ENCODE measurements at regions not wholly inside any gene's neighbourhood (a gene's known extent, or its start where the extent isn't known, plus 50 kb on each side); places are given as distances from the start of the nearest gene placed in this dataset.
"Not testable (repeated sequence)": the region's sequence is repeated elsewhere in the genome, so short reads cannot be mapped to it uniquely, and the experiment has no call there.

DNA sequence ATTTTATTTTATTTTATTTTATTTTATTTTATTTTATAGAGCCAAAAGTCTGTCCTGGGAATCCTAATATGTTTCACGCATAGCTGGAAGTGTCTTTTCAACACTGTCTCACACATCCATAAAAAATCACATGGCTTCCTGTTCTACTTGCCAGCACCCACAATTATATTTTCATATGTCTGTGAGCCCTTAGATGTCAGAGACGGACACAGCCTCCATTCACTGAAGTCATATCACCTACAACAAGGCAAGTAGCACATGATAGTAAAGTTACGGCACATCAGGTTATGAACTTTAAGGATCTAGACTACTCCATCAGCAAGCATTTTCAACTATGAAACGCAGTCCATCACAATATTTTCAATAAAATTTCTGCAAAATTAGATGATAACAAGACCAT lies 168.4 kb downstream of the ZIC4 start:
- no peaks in the 10 kb centered on the region for H3K4me1 ChIP-seq (ENCODE audit: control insufficient read depth in 2 of 2, insufficient read depth in 1 of 2, low read depth in 1 of 2, low read length in 2 of 2)
- no peak for DNase-seq (ENCODE audit: low spot score)
- no peaks in the 10 kb centered on the region for H3K27me3 ChIP-seq (ENCODE audit: control insufficient read depth in 3 of 3, insufficient read depth in 3 of 3, low read depth in 1 of 3, low read length in 3 of 3)
- H2BK15ac ChIP-seq (ENCODE audit: low read length), result no peak overlapping the region
- H3K36me3 ChIP-seq (replicated peaks in 1 of 2; ENCODE audit: control insufficient read depth in 2 of 2, insufficient read depth in 2 of 2, low read length in 2 of 2), result no peaks in the 10 kb centered on the region
- no peak overlapping the region for H3K18ac ChIP-seq (ENCODE audit: low read length)
- no peaks in the 10 kb centered on the region for H3K9me3 ChIP-seq (replicated peaks in 1 of 2; ENCODE audit: control insufficient read depth in 2 of 2, insufficient read depth in 1 of 2, low read depth in 1 of 2, low read length in 2 of 2)
- WGBS, 2 donors (ENCODE audit: extremely low coverage in 2 of 2, insufficient read length in 2 of 2, insufficient replicate concordance in 1 of 2), result no CpG with 5 or more reads among the region's 4 CpGs
- no peak overlapping the region for H2BK12ac ChIP-seq (ENCODE audit: low read length)
- H3K79me1 ChIP-seq (ENCODE audit: low read depth, low read length), result no peaks in the 10 kb centered on the region
- no peak overlapping the region for H3K4ac ChIP-seq (ENCODE audit: low read length)
- H2BK120ac ChIP-seq (ENCODE audit: low read depth, low read length), result no peak overlapping the region
- H2AFZ ChIP-seq (ENCODE audit: low read length), result no peak overlapping the region
- H2AK5ac ChIP-seq (ENCODE audit: low read depth, low read length), result no peak overlapping the region
- H3K4me2 ChIP-seq (ENCODE audit: insufficient read depth, low read length, poor library complexity, severe bottlenecking), result no peak overlapping the region
- H4K8ac ChIP-seq (ENCODE audit: low read depth, low read length), result no peak overlapping the region
- H3K14ac ChIP-seq (ENCODE audit: low read length), result no peak overlapping the region
- no peak overlapping the region for H3K4me3 ChIP-seq (ENCODE audit: low read length in 2 of 2)
- H3K9ac ChIP-seq (ENCODE audit: low read depth, low read length, poor library complexity), result no peak overlapping the region
- no peak overlapping the region for H3K23ac ChIP-seq (ENCODE audit: low read depth, low read length, poor library complexity)
- no peak overlapping the region for H3K27ac ChIP-seq (replicated peaks; ENCODE audit: low read length)
- no peak overlapping the region for H4K91ac ChIP-seq (ENCODE audit: low read depth, low read length, poor library complexity)
- no peak overlapping the region for H2BK5ac ChIP-seq (ENCODE audit: low read length)

DNA sequence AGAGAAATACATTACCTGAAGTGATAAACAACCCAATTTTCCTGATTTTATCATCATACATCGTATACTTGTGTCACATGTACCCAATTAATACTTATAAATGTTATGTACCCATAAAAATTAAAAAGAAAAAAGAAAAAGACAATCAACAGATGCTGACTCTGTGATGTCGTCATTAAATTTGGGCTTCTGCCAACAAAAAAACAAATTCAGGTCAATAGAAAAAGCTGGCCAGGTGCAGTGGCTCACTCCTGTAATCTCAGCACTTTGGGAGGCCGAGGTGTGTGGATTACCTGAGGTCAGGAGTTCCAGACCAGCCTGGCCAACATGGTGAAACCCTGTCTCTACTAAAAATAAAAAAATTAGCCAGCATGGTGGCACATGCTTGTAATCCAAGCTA lies 174.4 kb downstream of the ZIC4 start:
- not testable (repeated sequence) for H3K4ac ChIP-seq (ENCODE audit: low read length); H4K8ac ChIP-seq (ENCODE audit: low read depth, low read length); H3K9ac ChIP-seq (ENCODE audit: low read depth, low read length, poor library complexity); H2BK5ac ChIP-seq (ENCODE audit: low read length); H4K91ac ChIP-seq (ENCODE audit: low read depth, low read length, poor library complexity); H3K18ac ChIP-seq (ENCODE audit: low read length); H3K14ac ChIP-seq (ENCODE audit: low read length); H2BK12ac ChIP-seq (ENCODE audit: low read length); H3K4me2 ChIP-seq (ENCODE audit: insufficient read depth, low read length, poor library complexity, severe bottlenecking); H3K9me3 ChIP-seq (replicated peaks in 1 of 2; ENCODE audit: control insufficient read depth in 2 of 2, insufficient read depth in 1 of 2, low read depth in 1 of 2, low read length in 2 of 2); H2BK120ac ChIP-seq (ENCODE audit: low read depth, low read length); H2AK5ac ChIP-seq (ENCODE audit: low read depth, low read length); H2AFZ ChIP-seq (ENCODE audit: low read length); H3K23ac ChIP-seq (ENCODE audit: low read depth, low read length, poor library complexity); H2BK15ac ChIP-seq (ENCODE audit: low read length); H3K4me3 ChIP-seq (ENCODE audit: low read length in 2 of 2); H3K27me3 ChIP-seq (ENCODE audit: control insufficient read depth in 3 of 3, insufficient read depth in 3 of 3, low read depth in 1 of 3, low read length in 3 of 3); H3K79me1 ChIP-seq (ENCODE audit: low read depth, low read length); H3K27ac ChIP-seq (replicated peaks; ENCODE audit: low read length); H3K36me3 ChIP-seq (replicated peaks in 1 of 2; ENCODE audit: control insufficient read depth in 2 of 2, insufficient read depth in 2 of 2, low read length in 2 of 2); H3K4me1 ChIP-seq (ENCODE audit: control insufficient read depth in 2 of 2, insufficient read depth in 1 of 2, low read depth in 1 of 2, low read length in 2 of 2); DNase-seq (ENCODE audit: low spot score)
- no CpG with 5 or more reads among the region's 3 CpGs for WGBS, 2 donors (ENCODE audit: extremely low coverage in 2 of 2, insufficient read length in 2 of 2, insufficient replicate concordance in 1 of 2)

DNA sequence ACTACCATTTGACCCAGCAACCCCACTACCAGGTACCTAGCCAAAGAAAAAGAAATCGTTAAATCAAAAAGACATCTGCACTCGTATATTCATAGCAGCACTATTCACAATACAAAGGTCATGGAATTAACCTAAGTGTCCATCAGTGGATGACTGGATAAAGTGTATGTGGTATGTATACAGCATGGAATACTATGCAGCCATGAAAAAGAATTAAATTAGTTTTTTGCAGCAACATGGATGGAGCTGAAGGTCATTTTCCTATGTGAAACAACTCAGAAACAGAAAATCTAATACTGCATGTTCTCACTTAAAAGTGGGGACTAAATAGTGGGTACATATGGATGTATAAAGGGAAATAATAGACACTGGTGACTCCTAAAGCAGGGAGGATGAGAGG lies 175.2 kb downstream of the ZIC4 start:
- no peak overlapping the region for H3K23ac ChIP-seq (ENCODE audit: low read depth, low read length, poor library complexity)
- no peak overlapping the region for H2BK5ac ChIP-seq (ENCODE audit: low read length)
- no peak overlapping the region for H3K9ac ChIP-seq (ENCODE audit: low read depth, low read length, poor library complexity)
- H3K36me3 ChIP-seq (replicated peaks in 1 of 2; ENCODE audit: control insufficient read depth in 2 of 2, insufficient read depth in 2 of 2, low read length in 2 of 2), result no peaks in the 10 kb centered on the region
- WGBS, 2 donors (ENCODE audit: extremely low coverage in 2 of 2, insufficient read length in 2 of 2, insufficient replicate concordance in 1 of 2), result no CpG with 5 or more reads among the region's 2 CpGs
- H2BK120ac ChIP-seq (ENCODE audit: low read depth, low read length), result no peak overlapping the region
- no peak overlapping the region for H2BK12ac ChIP-seq (ENCODE audit: low read length)
- no peak overlapping the region for H2AK5ac ChIP-seq (ENCODE audit: low read depth, low read length)
- no peaks in the 10 kb centered on the region for H3K9me3 ChIP-seq (replicated peaks in 1 of 2; ENCODE audit: control insufficient read depth in 2 of 2, insufficient read depth in 1 of 2, low read depth in 1 of 2, low read length in 2 of 2)
- H4K91ac ChIP-seq (ENCODE audit: low read depth, low read length, poor library complexity), result no peak overlapping the region
- H2BK15ac ChIP-seq (ENCODE audit: low read length), result no peak overlapping the region
- no peak overlapping the region for H2AFZ ChIP-seq (ENCODE audit: low read length)
- no peak overlapping the region for H3K27ac ChIP-seq (replicated peaks; ENCODE audit: low read length)
- no peak overlapping the region for H3K4ac ChIP-seq (ENCODE audit: low read length)
- H3K79me1 ChIP-seq (ENCODE audit: low read depth, low read length), result no peaks in the 10 kb centered on the region
- no peak overlapping the region for H4K8ac ChIP-seq (ENCODE audit: low read depth, low read length)
- no peak overlapping the region for H3K4me3 ChIP-seq (ENCODE audit: low read length in 2 of 2)
- H3K14ac ChIP-seq (ENCODE audit: low read length), result no peak overlapping the region
- H3K4me1 ChIP-seq (ENCODE audit: control insufficient read depth in 2 of 2, insufficient read depth in 1 of 2, low read depth in 1 of 2, low read length in 2 of 2), result no peaks in the 10 kb centered on the region
- H3K18ac ChIP-seq (ENCODE audit: low read length), result no peak overlapping the region
- DNase-seq (ENCODE audit: low spot score), result no peak
- no peak overlapping the region for H3K4me2 ChIP-seq (ENCODE audit: insufficient read depth, low read length, poor library complexity, severe bottlenecking)
- no peaks in the 10 kb centered on the region for H3K27me3 ChIP-seq (ENCODE audit: control insufficient read depth in 3 of 3, insufficient read depth in 3 of 3, low read depth in 1 of 3, low read length in 3 of 3)

DNA sequence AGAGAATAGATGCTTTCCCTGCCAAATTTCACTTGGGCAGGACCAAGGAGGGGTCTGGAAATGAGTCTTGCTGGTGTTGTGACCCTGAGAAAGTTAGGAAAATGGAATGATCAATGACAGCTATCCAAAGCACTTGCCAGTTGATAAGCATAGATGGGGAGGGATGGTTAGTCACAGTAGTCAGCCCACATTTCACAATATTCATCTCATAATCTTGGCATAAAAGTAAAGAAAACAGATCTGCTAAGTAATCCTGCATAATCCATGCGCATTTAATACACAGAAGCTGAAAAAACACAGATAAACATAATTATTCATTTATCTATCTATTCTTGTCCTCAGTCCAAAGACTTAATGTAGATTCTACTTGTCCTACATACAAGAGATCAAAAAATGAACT lies 184.1 kb downstream of the ZIC4 start:
- WGBS, 2 donors (ENCODE audit: extremely low coverage in 2 of 2, insufficient read length in 2 of 2, insufficient replicate concordance in 1 of 2), result no CpG with 5 or more reads among the region's 1 CpG
- no peak overlapping the region for H3K18ac ChIP-seq (ENCODE audit: low read length)

More for the DNA sequence above, 184.1 kb downstream of the ZIC4 start:
- H3K4me3 ChIP-seq (ENCODE audit: low read length in 2 of 2), result no peak overlapping the region
- H2AK5ac ChIP-seq (ENCODE audit: low read depth, low read length), result no peak overlapping the region
- no peak overlapping the region for H3K14ac ChIP-seq (ENCODE audit: low read length)
- no peak overlapping the region for H3K23ac ChIP-seq (ENCODE audit: low read depth, low read length, poor library complexity)
- H3K27ac ChIP-seq (replicated peaks; ENCODE audit: low read length), result no peak overlapping the region
- no peak for DNase-seq (ENCODE audit: low spot score)
- H3K4me2 ChIP-seq (ENCODE audit: insufficient read depth, low read length, poor library complexity, severe bottlenecking), result no peak overlapping the region
- H2BK5ac ChIP-seq (ENCODE audit: low read length), result no peak overlapping the region
- H2BK12ac ChIP-seq (ENCODE audit: low read length), result no peak overlapping the region
- H3K36me3 ChIP-seq (replicated peaks in 1 of 2; ENCODE audit: control insufficient read depth in 2 of 2, insufficient read depth in 2 of 2, low read length in 2 of 2), result no peaks in the 10 kb centered on the region
- H3K9me3 ChIP-seq (replicated peaks in 1 of 2; ENCODE audit: control insufficient read depth in 2 of 2, insufficient read depth in 1 of 2, low read depth in 1 of 2, low read length in 2 of 2), result no peaks in the 10 kb centered on the region
- no peak overlapping the region for H4K8ac ChIP-seq (ENCODE audit: low read depth, low read length)
- H3K79me1 ChIP-seq (ENCODE audit: low read depth, low read length), result no peaks in the 10 kb centered on the region
- no peak overlapping the region for H3K9ac ChIP-seq (ENCODE audit: low read depth, low read length, poor library complexity)
- no peak overlapping the region for H2BK15ac ChIP-seq (ENCODE audit: low read length)
- no peak overlapping the region for H2AFZ ChIP-seq (ENCODE audit: low read length)
- H3K4me1 ChIP-seq (ENCODE audit: control insufficient read depth in 2 of 2, insufficient read depth in 1 of 2, low read depth in 1 of 2, low read length in 2 of 2), result no peaks in the 10 kb centered on the region
- H4K91ac ChIP-seq (ENCODE audit: low read depth, low read length, poor library complexity), result no peak overlapping the region
- H3K27me3 ChIP-seq (ENCODE audit: control insufficient read depth in 3 of 3, insufficient read depth in 3 of 3, low read depth in 1 of 3, low read length in 3 of 3), result no peaks in the 10 kb centered on the region
- no peak overlapping the region for H2BK120ac ChIP-seq (ENCODE audit: low read depth, low read length)
- H3K4ac ChIP-seq (ENCODE audit: low read length), result no peak overlapping the region
